GM23338 (cell line): ENCODE measurements at regions not wholly inside any gene's neighbourhood (a gene's known extent, or its start where the extent isn't known, plus 50 kb on each side); places are given as distances from the start of the nearest gene placed in this dataset.

ENCODE experiments used
- CTCF ChIP-seq, 2 experiments: fragments of 200-600 bp in 1 of 2; sonication (generic) in 1 of 2; conservative IDR thresholded peaks; 2 replicates each; pipeline versions ENCODE4 v1.5.1 to v1.6.1; 2016 to 2017; ENCODE audit warnings: antibody characterized with exemption in 2 of 2, low read depth in 2 of 2, mild to moderate bottlenecking in 2 of 2, moderate library complexity in 1 of 2
- EZH2 ChIP-seq: fragments of 200-600 bp; sonication (generic); IDR thresholded peaks from one replicate; pipeline ENCODE4 v1.8.0; 2017; ENCODE audit warnings: antibody characterized with exemption, mild to moderate bottlenecking, low read depth; ENCODE audit not compliant: unreplicated experiment
- EZH2phosphoT487 ChIP-seq: fragments of 200-600 bp; sonication (generic); IDR thresholded peaks from one replicate; pipeline ENCODE4 v1.8.1; 2018; ENCODE audit warnings: antibody characterized with exemption; ENCODE audit not compliant: unreplicated experiment
- REST ChIP-seq: IDR thresholded peaks from one replicate; pipeline ENCODE4 v1.6.1; 2018; ENCODE audit warnings: antibody characterized with exemption; ENCODE audit not compliant: unreplicated experiment
- ZNF114 ChIP-seq: fragments of 250-450 bp; sonication (Bioruptor Pico); IDR thresholded peaks from 2 replicates; pipeline ENCODE4 v1.5.0; 2020; ENCODE audit warnings: mild to moderate bottlenecking, moderate library complexity
- ZNF331 ChIP-seq: fragments of 250-450 bp; sonication (Bioruptor Pico); IDR thresholded peaks from 2 replicates; pipeline ENCODE4 v1.5.0; 2020; ENCODE audit warnings: low read depth, mild to moderate bottlenecking, moderate library complexity
- ZNF462 ChIP-seq: fragments of 250-450 bp; sonication (Bioruptor Pico); IDR thresholded peaks from 2 replicates; pipeline ENCODE4 v1.5.0; 2020; ENCODE audit warnings: mild to moderate bottlenecking, moderate library complexity

GRCh38 chr9:100838857-100839256, 189.7 kb upstream of the PLPPR1 start (continued):
- TF ChIP-seq ZNF462 (CRISPR knock-in tag) = no peak
- TF ChIP-seq ZNF331 = no peak
- no peak for TF ChIP-seq REST
- no peak for TF ChIP-seq CTCF (conservative IDR thresholded peaks at IDR 0.05; ENCODE audit: low read depth in 2 of 2)
- no peak for TF ChIP-seq EZH2phosphoT487
- no peak for TF ChIP-seq EZH2
- no peak for TF ChIP-seq ZNF114 (CRISPR knock-in tag)
